GM12872 (cell line): ENCODE measurements at regions not wholly inside any gene's neighbourhood (a gene's known extent, or its start where the extent isn't known, plus 50 kb on each side); places are given as distances from the start of the nearest gene placed in this dataset.

ENCODE experiments used
- TF ChIP-seq, protein P1 (sequence below): IDR thresholded peaks from 3 replicates; pipeline ENCODE4 v1.5.1; 2011; ENCODE audit warnings: low read depth, mild to moderate bottlenecking, low read length, moderate library complexity; ENCODE audit not compliant: insufficient read depth

DNA sequence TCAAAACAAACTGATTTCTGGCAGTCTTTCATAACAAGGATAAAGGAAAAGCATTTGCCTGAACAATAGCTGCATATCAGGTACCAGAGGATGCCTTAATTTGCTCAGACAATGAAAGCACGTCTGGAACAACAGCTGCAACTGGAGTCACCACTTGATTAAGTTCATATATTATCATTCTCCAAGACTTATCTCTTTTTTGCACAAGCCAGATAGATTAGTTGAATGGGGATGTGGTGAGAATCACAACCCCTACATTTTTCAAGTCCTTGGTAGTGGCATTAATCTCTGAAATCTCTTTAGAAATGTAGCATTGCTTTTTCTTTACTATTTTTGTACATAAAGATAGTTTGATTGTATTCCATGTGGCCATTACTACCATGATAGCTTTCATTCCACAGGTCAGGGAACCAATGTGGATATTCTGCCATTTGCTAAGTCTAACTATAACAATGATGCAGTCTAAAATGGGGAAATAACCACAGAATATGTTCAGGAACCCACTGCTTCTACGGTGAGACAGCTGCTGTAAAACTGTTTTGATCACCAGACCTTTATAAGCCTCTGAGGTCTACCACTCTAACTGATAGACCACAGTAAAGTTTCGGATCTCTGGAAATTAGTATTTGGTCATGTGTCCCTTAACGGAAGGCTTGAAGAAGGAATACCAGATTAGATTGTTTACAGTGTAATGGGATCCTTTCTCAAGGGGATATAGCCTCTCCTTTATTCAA is 1176.2 kb downstream of the DNAJB9 start:
- TF ChIP-seq, protein P1, sequence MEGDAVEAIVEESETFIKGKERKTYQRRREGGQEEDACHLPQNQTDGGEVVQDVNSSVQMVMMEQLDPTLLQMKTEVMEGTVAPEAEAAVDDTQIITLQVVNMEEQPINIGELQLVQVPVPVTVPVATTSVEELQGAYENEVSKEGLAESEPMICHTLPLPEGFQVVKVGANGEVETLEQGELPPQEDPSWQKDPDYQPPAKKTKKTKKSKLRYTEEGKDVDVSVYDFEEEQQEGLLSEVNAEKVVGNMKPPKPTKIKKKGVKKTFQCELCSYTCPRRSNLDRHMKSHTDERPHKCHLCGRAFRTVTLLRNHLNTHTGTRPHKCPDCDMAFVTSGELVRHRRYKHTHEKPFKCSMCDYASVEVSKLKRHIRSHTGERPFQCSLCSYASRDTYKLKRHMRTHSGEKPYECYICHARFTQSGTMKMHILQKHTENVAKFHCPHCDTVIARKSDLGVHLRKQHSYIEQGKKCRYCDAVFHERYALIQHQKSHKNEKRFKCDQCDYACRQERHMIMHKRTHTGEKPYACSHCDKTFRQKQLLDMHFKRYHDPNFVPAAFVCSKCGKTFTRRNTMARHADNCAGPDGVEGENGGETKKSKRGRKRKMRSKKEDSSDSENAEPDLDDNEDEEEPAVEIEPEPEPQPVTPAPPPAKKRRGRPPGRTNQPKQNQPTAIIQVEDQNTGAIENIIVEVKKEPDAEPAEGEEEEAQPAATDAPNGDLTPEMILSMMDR: no peak

DNA sequence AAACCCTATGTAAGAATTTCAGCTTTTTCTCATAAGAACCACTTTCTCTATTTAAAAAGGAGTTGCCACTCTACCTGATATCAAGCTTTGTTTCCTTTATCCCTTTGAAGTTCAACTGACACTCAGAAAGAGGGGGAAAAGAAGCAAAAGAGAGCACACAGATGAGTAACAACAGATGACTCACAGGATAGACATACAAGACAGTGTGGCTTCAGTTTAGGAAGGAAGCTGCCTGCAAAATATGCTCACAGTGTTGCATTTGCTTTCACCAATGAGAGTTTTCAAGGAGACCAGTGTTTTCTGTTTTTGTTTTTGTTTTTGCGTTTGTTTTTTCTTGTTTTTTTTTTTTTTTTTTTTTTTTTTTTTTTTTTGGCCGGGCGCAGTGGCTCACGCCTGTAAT is 1181.6 kb downstream of the DNAJB9 start:
- TF ChIP-seq, protein P1: no peak

DNA sequence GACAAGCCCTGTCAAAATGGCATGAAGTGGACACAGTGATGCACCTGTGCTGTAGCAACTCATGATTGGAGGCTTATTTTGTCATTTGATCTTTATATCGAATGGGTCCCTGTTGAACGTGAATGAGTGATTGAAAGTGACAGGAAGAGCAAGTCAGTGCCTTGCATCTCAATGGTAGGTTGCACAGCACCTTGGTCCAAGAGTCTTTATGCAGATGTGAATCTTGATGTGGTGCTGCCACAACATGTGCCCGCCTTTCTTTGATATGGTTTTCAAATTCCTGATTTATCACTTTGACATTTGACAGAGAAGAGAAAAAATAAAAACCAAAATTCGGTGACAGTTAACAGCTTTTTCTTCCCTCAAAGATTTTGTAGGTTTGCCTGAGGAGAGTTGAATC is 1182.4 kb downstream of the DNAJB9 start:
- TF ChIP-seq, protein P1: no peak

DNA sequence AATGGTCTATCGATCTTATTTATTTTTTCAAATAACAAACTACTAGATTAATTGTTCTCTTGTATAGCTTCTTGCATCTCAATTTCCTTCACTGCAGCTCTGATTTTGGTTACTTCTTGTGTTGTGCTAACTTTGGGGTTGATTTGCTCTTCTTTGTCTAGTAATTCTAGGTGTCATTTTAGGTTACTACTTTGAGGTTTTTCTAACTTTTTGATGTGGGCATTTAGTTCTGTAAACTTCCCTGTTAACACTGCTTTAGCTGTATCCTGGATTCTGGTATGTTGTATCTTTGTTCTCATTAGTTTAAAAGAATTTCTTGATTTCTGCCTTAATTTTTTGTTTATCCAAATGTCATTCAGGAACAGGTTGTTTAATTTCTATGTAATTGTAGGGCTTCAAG is 1188.0 kb downstream of the DNAJB9 start:
- TF ChIP-seq, protein P1: no peak

GRCh38 chr7:109763611-109764010 is 1193.9 kb downstream of the DNAJB9 start:
- TF ChIP-seq, protein P1: no peak

DNA sequence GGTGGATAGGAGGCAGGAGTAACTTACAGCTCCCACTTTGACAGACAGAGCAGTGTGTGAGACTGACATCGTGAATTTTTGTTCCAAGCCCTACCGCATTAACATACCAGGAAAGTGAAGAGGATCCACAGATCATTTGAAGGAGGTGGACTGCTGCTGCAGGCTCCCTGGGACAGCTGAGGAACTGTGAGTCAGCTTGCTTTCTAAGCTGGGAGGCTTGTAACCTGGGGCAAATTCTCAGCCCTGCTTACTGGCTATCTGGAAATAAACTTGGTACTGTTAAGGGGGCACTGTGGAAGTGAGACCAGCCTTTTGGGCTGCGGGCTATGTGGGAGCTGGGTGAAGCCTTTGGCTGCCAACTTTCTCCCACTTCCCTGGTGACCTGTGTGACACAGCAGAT is 1202.5 kb downstream of the DNAJB9 start:
- TF ChIP-seq, protein P1: no peak

- TF ChIP-seq, protein P1: no peak
Observed at GRCh38 chr7:109782806-109783205, 1213.1 kb downstream of the DNAJB9 start.
